ENCODE measurements at regions not wholly inside any gene's neighbourhood (a gene's known extent, or its start where the extent isn't known, plus 50 kb on each side); places are given as distances from the start of the nearest gene placed in this dataset.

DNA sequence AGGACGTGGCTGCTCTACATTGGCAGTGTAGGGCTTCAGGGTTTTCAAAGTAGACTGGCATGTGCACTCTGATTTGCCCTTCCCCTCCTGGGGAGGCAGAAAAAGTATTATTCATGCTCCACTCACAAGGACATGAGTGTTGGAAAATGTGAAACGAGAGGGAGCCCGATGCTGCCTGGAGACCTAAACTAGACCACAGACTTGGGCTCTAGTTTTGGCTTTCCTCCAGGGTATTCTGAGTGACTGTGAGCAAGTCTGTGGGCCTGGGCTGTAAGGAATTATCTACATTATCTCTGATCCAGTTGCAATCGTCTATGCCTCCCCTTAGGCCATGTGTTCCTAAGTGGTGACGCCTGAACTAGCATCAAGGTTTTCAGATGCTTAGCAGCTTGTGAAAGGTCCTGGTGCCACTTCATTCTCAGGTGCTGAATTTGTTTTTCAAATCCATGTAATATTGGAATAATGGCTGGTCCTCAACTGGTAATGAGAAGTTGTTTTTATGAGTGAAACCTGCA is 55.0 kb downstream of the MRPL57 start:
- Mint-ChIP-seq H3K4me3 (no peak overlapping the region), H3K36me3 (ENCODE audit: low read depth) (no peaks in the 10 kb centered on the region), H3K27me3 (ENCODE audit: insufficient read depth) (no peaks in the 10 kb centered on the region), H3K9me3 (no peaks in the 10 kb centered on the region), H3K27ac (no peak overlapping the region), H3K4me1 (no peaks in the 10 kb centered on the region)
- WGBS, 2 experiments (ENCODE audit: insufficient coverage in 1 of 2, insufficient read length in 1 of 2): 91 to 96% methylated on average over 4 to 5 of the region's 5 CpGs
- H3K4me3 ChIP-seq (ENCODE audit: low read length): no peak overlapping the region
- no peaks in the 10 kb centered on the region for H3K4me1 ChIP-seq (ENCODE audit: control insufficient read depth, insufficient read depth, low read length)
- H3K9me3 ChIP-seq (ENCODE audit: control insufficient read depth, low read length): no peaks in the 10 kb centered on the region
- no peaks in the 10 kb centered on the region for H3K27me3 ChIP-seq (ENCODE audit: control insufficient read depth, insufficient read depth, low read length, poor library complexity, severe bottlenecking)
- no peak overlapping the region for H3K9ac ChIP-seq (ENCODE audit: extremely low read depth, low read length, poor library complexity, severe bottlenecking)
- TF ChIP-seq, protein P1, sequence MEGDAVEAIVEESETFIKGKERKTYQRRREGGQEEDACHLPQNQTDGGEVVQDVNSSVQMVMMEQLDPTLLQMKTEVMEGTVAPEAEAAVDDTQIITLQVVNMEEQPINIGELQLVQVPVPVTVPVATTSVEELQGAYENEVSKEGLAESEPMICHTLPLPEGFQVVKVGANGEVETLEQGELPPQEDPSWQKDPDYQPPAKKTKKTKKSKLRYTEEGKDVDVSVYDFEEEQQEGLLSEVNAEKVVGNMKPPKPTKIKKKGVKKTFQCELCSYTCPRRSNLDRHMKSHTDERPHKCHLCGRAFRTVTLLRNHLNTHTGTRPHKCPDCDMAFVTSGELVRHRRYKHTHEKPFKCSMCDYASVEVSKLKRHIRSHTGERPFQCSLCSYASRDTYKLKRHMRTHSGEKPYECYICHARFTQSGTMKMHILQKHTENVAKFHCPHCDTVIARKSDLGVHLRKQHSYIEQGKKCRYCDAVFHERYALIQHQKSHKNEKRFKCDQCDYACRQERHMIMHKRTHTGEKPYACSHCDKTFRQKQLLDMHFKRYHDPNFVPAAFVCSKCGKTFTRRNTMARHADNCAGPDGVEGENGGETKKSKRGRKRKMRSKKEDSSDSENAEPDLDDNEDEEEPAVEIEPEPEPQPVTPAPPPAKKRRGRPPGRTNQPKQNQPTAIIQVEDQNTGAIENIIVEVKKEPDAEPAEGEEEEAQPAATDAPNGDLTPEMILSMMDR (conservative IDR thresholded peaks at IDR 0.05): no peak
- H3K27ac ChIP-seq (ENCODE audit: low read depth, low read length): no peak overlapping the region
- DNase-seq: no peak
- H3K36me3 ChIP-seq (ENCODE audit: control insufficient read depth, insufficient read depth, low read length): no peaks in the 10 kb centered on the region

DNA sequence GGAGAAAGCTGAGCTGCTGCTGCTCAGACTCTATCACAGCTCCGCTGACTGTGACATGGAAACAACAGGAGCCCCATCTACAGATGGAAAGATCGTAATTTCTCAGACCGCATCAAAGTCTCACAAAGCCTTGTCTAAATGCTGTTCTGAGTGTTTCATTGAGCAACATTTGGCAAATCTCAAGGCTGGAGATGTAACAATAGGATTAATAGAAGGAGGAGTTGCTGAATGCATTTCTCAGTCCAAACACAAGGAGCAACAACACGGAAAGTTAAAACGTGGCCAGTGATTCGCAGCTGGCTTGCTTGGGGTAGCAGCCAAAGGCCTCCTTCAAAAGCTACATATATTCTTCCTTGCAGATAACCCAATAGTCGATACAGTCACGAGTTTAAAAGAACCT is 55.7 kb downstream of the MRPL57 start:
- Histone ChIP-seq H3K9ac (ENCODE audit: extremely low read depth, low read length, poor library complexity, severe bottlenecking) (no peak overlapping the region), H3K36me3 (ENCODE audit: control insufficient read depth, insufficient read depth, low read length) (no peaks in the 10 kb centered on the region), H3K27me3 (ENCODE audit: control insufficient read depth, insufficient read depth, low read length, poor library complexity, severe bottlenecking) (no peaks in the 10 kb centered on the region), H3K9me3 (ENCODE audit: control insufficient read depth, low read length) (no peaks in the 10 kb centered on the region), H3K4me1 (ENCODE audit: control insufficient read depth, insufficient read depth, low read length) (no peaks in the 10 kb centered on the region), H3K4me3 (ENCODE audit: low read length) (no peak overlapping the region), H3K27ac (ENCODE audit: low read depth, low read length) (no peak overlapping the region)
- Mint-ChIP-seq H3K36me3 (ENCODE audit: low read depth) (no peaks in the 10 kb centered on the region), H3K4me1 (no peaks in the 10 kb centered on the region), H3K9me3 (no peaks in the 10 kb centered on the region), H3K4me3 (no peak overlapping the region), H3K27ac (no peak overlapping the region), H3K27me3 (ENCODE audit: insufficient read depth) (no peaks in the 10 kb centered on the region)
- no peak for DNase-seq
- TF ChIP-seq, protein P1 (conservative IDR thresholded peaks at IDR 0.05): no peak
- 87 to 91% methylated on average over 8 of the region's 8 CpGs for WGBS, 2 experiments (ENCODE audit: insufficient coverage in 1 of 2, insufficient read length in 1 of 2)

DNA sequence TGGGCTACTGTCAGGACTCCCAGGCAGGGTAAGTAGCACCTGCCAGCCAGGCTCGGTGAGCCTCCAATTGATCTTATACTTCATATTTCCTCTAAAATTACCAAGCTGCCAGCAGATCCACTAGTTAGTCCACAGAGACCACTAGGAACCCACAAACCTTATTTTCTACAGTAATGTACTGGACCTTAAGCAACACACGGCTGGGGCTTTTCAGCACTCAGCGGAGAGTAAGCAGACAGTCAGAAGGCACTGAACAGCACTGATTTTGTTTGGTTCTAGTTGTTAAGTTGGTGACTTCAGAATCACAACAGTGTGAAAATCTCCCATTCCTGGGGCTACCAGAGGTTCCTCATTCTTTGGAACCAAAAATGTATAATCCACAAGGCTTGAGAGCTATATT is 56.1 kb downstream of the MRPL57 start:
- TF ChIP-seq, protein P1 (conservative IDR thresholded peaks at IDR 0.05): no peak
- peaks cover under 1% of the 10 kb centered on the region for H3K9me3 Mint-ChIP-seq
- H3K4me3 Mint-ChIP-seq: no peak overlapping the region
- H3K27me3 Mint-ChIP-seq (ENCODE audit: insufficient read depth): no peaks in the 10 kb centered on the region
- Histone ChIP-seq H3K9ac (ENCODE audit: extremely low read depth, low read length, poor library complexity, severe bottlenecking) (no peak overlapping the region), H3K36me3 (ENCODE audit: control insufficient read depth, insufficient read depth, low read length) (no peaks in the 10 kb centered on the region), H3K9me3 (ENCODE audit: control insufficient read depth, low read length) (no peaks in the 10 kb centered on the region), H3K4me3 (ENCODE audit: low read length) (no peak overlapping the region), H3K27ac (ENCODE audit: low read depth, low read length) (no peak overlapping the region), H3K4me1 (ENCODE audit: control insufficient read depth, insufficient read depth, low read length) (no peaks in the 10 kb centered on the region), H3K27me3 (ENCODE audit: control insufficient read depth, insufficient read depth, low read length, poor library complexity, severe bottlenecking) (no peaks in the 10 kb centered on the region)
- H3K27ac Mint-ChIP-seq: no peak overlapping the region
- no peaks in the 10 kb centered on the region for H3K36me3 Mint-ChIP-seq (ENCODE audit: low read depth)
- 50 to 64% methylated on average over 2 to 3 of the region's 3 CpGs for WGBS, 2 experiments (ENCODE audit: insufficient coverage in 1 of 2, insufficient read length in 1 of 2)
- no peaks in the 10 kb centered on the region for H3K4me1 Mint-ChIP-seq
- DNase-seq: no peak

Measured in endodermal cell (in vitro differentiated cells).